ENCODE measurements at regions not wholly inside any gene's neighbourhood (a gene's known extent, or its start where the extent isn't known, plus 50 kb on each side); places are given as distances from the start of the nearest gene placed in this dataset.

DNA sequence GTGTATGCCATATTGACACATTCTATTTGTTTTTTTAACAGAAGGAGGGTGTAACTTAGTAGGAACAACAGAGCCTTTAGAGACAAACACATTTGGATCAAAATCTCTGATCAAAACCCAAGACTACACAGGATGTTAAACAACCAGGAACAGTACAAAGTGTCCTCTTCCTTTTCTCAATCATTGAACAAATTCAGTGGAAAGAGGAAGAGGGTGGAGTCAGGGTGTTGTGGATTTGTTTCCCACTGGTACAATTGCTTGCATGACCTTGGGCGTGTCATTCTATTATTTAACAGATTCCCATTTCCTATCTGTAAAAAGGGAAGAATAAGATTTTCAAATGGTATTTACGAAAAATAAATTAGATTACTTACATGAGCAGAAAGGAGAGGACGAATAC, 1162.8 kb upstream of the PRKX start:
- intact Hi-C loops (cut with micrococcal nuclease) (no loop called here), in situ Hi-C loops (cut with MboI) (no loop called here)
- no peak for DNase-seq (ENCODE audit: extremely low read depth in 1 of 4, low spot score in 3 of 4)
- WGBS (ENCODE audit: insufficient coverage, low coverage, missing lambda C conversion rate), result 0% methylated on average over 3 of the region's 3 CpGs
- H3K9me3 ChIP-seq (replicated peaks; ENCODE audit: control insufficient read depth, insufficient read depth, low read depth, low read length), result no peaks in the 10 kb centered on the region
- H3K4me2 ChIP-seq (ENCODE audit: insufficient read depth, low read length), result no peak overlapping the region
- H3K9ac ChIP-seq (ENCODE audit: insufficient read depth in 1 of 2, low read depth in 2 of 2, low read length in 2 of 2), result no peak overlapping the region
- no peak overlapping the region for H3K27ac ChIP-seq (ENCODE audit: extremely low read depth, low read depth, low read length)
- no peak overlapping the region for H3K4me3 ChIP-seq
- no peaks in the 10 kb centered on the region for H3K36me3 ChIP-seq (ENCODE audit: control insufficient read depth, insufficient read depth, low read length)
- no peak overlapping the region for H2AFZ ChIP-seq (ENCODE audit: low read depth, low read length)
- no peaks in the 10 kb centered on the region for H3K27me3 ChIP-seq (ENCODE audit: control insufficient read depth in 2 of 2, insufficient read depth in 2 of 2, low read length in 2 of 2)
- ChIA-PET POLR2A (no interaction called here), CTCF (ENCODE audit: low intra/inter-chr PET ratio) (no interaction called here)
- H3K79me2 ChIP-seq (ENCODE audit: control insufficient read depth, insufficient read depth, low read length), result no peaks in the 10 kb centered on the region
- no peak for ATAC-seq
- FAIRE-seq, result no peak
- H4K20me1 ChIP-seq (replicated peaks; ENCODE audit: control insufficient read depth, insufficient read depth, low read length), result no peaks in the 10 kb centered on the region
- no peaks in the 10 kb centered on the region for H3K4me1 ChIP-seq (replicated peaks in 1 of 2; ENCODE audit: control insufficient read depth in 2 of 2, insufficient read depth in 2 of 2, low read length in 2 of 2)
- H3K9me1 ChIP-seq (ENCODE audit: control insufficient read depth, insufficient read depth, low read length), result no peaks in the 10 kb centered on the region
- no TSS peak for BruUV-seq (replicated peaks)
- TF ChIP-seq MCM5 (IDR thresholded peaks at IDR 0.05; ENCODE audit: low read depth) (no peak), ZNF134 (CRISPR knock-in tag; conservative IDR thresholded peaks at IDR 0.05) (no peak), NCOA2 (IDR thresholded peaks at IDR 0.05; ENCODE audit: partially characterized antibody in 2 of 2) (no peak), EHMT2 (IDR thresholded peaks at IDR 0.05) (no peak), DACH1 (IDR thresholded peaks at IDR 0.05; ENCODE audit: partially characterized antibody) (no peak), NUFIP1 (IDR thresholded peaks at IDR 0.05; ENCODE audit: partially characterized antibody) (no peak), ETV6 (IDR thresholded peaks at IDR 0.05; ENCODE audit: borderline replicate concordance in 1 of 2, low read depth in 2 of 2, low read length in 1 of 2) (no peak), ETV6 (CRISPR knock-in tag; IDR thresholded peaks at IDR 0.05; ENCODE audit: borderline replicate concordance) (no peak), CBX5 (IDR thresholded peaks at IDR 0.05; ENCODE audit: borderline replicate concordance, low read depth) (no peak), ZNF668 (CRISPR knock-in tag; IDR thresholded peaks at IDR 0.05) (no peak), SMAD3 (CRISPR knock-in tag; conservative IDR thresholded peaks at IDR 0.05) (no peak)
- TF ChIP-seq, protein P1, sequence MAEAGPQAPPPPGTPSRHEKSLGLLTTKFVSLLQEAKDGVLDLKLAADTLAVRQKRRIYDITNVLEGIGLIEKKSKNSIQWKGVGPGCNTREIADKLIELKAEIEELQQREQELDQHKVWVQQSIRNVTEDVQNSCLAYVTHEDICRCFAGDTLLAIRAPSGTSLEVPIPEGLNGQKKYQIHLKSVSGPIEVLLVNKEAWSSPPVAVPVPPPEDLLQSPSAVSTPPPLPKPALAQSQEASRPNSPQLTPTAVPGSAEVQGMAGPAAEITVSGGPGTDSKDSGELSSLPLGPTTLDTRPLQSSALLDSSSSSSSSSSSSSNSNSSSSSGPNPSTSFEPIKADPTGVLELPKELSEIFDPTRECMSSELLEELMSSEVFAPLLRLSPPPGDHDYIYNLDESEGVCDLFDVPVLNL (CRISPR knock-in tag; IDR thresholded peaks at IDR 0.05; ENCODE audit: low read depth), result no peak
- TF ChIP-seq, protein P2, sequence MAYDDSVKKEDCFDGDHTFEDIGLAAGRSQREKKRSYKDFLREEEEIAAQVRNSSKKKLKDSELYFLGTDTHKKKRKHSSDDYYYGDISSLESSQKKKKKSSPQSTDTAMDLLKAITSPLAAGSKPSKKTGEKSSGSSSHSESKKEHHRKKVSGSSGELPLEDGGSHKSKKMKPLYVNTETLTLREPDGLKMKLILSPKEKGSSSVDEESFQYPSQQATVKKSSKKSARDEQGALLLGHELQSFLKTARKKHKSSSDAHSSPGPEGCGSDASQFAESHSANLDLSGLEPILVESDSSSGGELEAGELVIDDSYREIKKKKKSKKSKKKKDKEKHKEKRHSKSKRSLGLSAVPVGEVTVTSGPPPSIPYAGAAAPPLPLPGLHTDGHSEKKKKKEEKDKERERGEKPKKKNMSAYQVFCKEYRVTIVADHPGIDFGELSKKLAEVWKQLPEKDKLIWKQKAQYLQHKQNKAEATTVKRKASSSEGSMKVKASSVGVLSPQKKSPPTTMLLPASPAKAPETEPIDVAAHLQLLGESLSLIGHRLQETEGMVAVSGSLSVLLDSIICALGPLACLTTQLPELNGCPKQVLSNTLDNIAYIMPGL (CRISPR knock-in tag; IDR thresholded peaks at IDR 0.05), result no peak
- TF ChIP-seq, protein P3, sequence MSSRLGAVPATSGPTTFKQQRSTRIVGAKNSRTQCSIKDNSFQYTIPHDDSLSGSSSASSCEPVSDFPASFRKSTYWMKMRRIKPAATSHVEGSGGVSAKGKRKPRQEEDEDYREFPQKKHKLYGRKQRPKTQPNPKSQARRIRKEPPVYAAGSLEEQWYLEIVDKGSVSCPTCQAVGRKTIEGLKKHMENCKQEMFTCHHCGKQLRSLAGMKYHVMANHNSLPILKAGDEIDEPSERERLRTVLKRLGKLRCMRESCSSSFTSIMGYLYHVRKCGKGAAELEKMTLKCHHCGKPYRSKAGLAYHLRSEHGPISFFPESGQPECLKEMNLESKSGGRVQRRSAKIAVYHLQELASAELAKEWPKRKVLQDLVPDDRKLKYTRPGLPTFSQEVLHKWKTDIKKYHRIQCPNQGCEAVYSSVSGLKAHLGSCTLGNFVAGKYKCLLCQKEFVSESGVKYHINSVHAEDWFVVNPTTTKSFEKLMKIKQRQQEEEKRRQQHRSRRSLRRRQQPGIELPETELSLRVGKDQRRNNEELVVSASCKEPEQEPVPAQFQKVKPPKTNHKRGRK (tag; IDR thresholded peaks at IDR 0.05), result no peak
- TF ChIP-seq, protein P4, sequence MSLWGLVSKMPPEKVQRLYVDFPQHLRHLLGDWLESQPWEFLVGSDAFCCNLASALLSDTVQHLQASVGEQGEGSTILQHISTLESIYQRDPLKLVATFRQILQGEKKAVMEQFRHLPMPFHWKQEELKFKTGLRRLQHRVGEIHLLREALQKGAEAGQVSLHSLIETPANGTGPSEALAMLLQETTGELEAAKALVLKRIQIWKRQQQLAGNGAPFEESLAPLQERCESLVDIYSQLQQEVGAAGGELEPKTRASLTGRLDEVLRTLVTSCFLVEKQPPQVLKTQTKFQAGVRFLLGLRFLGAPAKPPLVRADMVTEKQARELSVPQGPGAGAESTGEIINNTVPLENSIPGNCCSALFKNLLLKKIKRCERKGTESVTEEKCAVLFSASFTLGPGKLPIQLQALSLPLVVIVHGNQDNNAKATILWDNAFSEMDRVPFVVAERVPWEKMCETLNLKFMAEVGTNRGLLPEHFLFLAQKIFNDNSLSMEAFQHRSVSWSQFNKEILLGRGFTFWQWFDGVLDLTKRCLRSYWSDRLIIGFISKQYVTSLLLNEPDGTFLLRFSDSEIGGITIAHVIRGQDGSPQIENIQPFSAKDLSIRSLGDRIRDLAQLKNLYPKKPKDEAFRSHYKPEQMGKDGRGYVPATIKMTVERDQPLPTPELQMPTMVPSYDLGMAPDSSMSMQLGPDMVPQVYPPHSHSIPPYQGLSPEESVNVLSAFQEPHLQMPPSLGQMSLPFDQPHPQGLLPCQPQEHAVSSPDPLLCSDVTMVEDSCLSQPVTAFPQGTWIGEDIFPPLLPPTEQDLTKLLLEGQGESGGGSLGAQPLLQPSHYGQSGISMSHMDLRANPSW (CRISPR knock-in tag; IDR thresholded peaks at IDR 0.05), result no peak
